Dedifferentiated amniotic fluid mesenchymal stem cell (primary cell): ENCODE measurements at regions not wholly inside any gene's neighbourhood (a gene's known extent, or its start where the extent isn't known, plus 50 kb on each side); places are given as distances from the start of the nearest gene placed in this dataset.

ENCODE experiments used
- DNase-seq: peaks from one replicate; pipeline ENCODE4 v3.0.0-alpha.2; 2016; ENCODE audit errors: extremely low spot score

DNA sequence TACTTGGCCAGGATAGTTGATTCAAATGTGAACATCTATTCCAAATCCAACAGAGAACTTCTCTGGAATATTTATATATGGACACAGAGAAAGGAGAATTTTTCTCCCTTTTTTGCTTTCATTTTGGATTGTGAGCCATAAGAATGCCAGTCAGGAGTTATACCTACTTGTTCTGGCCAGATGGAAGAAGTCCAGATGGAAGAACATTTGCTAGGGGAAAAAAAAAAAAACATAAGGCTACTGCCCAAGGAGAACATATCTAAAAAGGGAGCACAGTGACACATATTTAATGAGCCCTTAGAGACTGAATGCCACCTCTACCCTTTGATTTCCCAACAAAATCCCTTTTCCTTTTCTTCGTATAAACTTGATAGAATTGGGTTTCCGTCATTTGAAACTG lies 61.7 kb upstream of the PPP2R2B start:
- DNase-seq = no peak

DNA sequence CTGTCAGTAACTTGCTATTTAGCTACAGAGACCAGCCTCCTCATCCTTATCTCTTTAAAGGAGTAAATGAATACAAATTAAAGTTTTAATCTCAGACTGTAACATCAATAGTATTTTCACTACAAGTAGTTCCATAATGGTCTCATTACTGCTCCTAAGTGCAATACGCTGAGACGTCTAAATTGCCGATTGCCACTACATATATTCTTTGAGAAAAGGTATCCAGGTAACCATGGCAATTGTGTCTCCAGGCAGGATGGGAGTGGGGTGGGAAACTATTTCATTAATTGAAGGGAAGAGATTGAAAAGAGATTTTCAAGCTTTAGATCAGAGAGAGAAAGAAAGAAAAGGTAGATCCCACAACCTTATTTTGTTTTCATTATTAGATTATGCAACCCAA lies 65.5 kb upstream of the PPP2R2B start:
- DNase-seq = no peak

GRCh38 chr5:146944764-146945616 lies 66.4 kb upstream of the PPP2R2B start:
- DNase-seq = no peak

DNA sequence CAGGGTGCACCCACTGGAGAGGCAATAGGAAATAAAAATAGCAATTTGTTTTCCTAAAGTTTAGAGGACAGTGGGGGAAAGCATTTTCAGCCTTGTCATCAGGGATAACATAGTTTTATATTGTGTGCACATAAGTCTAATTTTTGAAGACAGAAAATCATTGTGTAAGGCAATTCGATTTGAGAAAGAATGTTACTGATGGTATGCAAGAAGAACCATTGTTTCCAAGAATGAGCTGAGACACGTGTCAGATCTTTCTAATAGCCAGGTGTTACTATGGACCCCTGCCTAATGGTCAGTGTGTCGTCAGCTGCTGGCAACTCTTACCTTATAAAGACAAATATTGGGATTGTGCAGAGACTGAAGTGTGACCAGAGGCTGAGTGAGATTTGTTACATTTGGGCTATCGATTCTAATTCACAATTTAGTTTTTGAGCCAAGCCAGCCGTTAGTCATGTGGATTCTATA lies 67.1 kb upstream of the PPP2R2B start:
- DNase-seq = no peak

DNA sequence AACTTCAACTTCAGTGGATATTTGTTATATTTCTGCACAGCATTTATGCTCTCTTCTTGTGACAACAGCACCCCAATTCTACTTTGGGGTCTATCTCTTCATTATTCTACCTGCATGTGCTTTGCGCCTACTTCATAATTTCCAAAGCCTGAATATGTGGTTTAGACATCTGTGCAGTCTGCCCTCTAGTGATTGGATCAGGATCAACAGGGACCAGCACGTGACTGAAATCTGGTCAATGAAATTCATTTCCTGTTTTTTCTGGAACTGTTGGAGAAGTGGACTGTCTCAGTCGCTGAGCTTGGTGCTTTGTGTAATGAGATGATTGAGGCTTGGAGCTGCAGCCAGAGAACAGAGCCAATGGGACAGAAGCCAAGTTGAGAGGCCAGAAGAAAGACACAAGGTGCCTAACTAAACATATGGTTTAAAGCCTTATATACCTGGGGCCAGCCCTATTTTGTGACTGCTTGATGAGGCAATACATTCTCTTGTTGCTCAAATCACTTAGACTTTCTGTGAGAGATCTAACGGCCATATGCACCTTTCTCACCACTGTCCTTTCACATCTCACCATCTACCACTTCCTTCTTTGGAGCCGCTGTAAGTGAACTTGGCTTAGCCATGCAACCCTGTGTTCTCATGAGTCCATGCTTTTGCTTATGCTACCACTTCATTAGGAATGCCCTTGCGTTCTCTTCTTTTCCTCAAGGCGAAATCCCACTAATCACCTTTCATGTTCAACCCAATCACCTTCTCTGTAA lies 68.8 kb upstream of the PPP2R2B start:
- DNase-seq = no peak

DNA sequence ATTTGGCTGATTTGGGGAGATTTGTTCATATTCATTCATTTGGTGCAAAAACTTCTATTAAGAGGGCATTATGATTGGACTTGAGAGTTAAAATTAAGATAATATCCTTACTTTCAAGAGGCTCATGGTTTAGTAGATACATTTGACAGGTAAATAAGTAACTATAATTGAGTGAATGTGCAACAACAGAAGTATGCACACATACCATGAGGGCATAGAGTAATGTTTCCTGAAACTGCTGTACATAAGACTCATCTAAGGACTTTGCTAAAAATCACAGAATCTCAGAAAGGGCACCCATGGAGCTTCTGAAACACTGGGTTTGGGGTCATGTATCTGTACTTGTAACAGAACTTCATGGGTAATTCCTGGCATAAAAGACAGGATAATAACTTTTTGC lies 70.1 kb upstream of the PPP2R2B start:
- no peak for DNase-seq

DNA sequence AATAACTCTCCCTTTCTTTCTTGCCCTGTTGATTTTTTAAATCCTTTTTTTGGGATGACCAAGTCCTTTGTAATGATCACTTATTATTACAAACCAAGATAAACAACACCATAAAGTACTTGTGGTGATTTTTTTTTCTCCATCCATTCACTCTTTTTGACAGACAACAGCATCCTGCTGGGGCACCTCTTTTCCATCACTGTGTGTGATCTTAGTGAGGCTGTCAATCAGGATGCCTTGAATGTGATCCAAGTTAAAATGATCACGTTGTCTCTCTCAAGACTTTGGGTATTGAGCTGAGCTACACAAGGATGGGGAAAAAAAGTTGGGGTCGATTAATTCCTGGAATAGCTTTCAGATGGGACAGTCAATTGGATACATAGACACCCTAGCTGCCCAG lies 73.6 kb upstream of the PPP2R2B start:
- no peak for DNase-seq

GRCh38 chr5:146956217-146956616 lies 77.7 kb upstream of the PPP2R2B start:
- DNase-seq = no peak

DNA sequence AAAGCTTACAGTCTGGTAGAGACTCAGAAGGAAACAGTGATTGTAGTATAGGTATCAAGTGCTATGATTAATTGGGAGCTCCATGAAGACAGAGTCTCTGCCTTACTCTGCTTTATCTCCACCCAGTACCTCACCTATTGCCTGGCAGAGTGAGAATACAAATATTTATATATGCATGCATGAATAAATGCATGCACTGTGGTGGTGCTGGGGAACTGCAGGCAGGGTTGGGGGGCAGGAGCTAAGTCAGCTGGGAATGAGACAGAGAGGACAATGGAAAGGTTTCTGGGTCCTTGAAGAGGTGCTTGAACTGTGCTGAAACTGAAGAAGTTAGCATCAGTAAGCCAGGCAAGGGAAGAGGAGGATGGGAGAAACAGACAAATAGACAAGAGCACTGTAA lies 80.8 kb upstream of the PPP2R2B start:
- DNase-seq = no peak

GRCh38 chr5:146962801-146963355 lies 84.3 kb upstream of the PPP2R2B start:
- DNase-seq = peak; percentile 26

DNA sequence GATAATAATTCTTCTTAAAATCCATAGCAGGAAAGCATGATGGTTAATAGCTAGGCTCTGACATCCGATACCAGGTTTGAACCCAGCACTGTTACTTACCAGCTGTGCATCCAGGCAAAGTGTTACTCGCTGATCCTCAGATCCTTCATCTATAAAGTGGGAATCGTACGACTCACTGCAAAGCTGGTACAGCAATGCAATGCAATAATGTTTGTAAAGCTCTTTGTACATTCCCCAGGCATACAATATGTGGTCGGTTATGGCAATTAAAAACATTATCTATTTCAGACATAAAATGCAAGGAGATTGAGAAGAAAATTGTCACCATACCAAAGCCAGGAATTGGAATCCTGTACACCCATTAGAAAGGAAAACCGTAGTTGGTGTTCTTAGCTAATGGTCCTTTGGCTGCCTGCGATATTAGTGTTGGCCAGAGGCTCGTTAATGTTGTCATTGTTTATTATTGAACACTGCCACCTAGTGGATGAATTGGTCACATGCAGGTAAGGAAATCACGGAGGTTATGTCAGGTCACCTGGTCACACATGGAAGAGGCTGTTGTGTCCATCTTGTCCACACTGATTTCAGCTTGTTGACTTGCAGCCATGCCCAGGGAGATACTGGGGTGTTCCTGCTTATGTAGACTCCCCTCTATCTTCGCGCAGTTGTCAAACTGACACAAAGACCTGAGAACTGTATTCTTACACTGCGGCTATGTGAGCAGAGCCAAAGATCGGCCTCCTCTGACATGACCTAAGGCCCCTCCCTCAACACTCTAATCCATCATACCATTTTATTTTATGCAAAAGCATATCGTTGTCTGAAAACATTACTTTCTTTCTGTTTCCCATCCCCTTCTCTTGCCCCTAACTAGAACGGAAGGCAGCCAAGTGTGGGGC lies 87.5 kb upstream of the PPP2R2B start:
- peak; percentile 83 for DNase-seq

- DNase-seq = no peak
These were observed 89.1 kb upstream of the PPP2R2B start for GRCh38 chr5:146967646-146968045.

- DNase-seq = no peak
These were observed 92.8 kb upstream of the PPP2R2B start for GRCh38 chr5:146971401-146971800.

GRCh38 chr5:146986469-146986868 lies 107.9 kb upstream of the PPP2R2B start:
- no peak for DNase-seq

DNA sequence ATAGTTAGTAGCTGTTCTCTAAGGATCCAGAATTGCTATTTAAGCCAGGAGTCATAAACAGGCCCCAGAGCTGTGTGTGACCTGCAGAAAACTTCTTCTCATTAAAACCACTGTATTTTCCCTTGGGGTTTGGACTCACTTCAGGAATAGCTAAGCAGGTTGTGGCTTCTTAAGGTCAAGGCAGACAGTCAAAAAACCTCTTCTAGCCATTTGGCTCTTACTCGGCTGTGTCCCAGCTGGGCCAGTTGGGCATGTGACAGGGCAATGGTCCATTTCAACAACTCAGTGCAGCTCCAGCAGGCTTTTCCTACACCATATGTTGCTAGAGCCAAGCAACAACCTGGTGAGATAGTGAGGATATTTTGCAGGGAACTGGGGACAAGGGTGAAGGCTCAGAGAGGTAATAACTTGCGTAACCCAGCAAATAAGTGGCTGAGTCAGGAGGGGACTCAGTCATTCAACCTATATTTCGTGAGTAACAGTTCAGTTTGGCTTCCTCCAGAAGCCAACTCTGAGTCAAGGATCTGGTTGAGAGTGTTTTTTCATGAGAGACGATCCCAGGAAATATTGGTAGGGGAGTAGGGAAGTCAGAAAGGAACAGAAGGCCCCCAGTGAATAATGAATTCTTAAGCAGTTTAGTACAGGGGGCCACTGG lies 115.4 kb upstream of the PPP2R2B start:
- DNase-seq = no peak

- no peak for DNase-seq
These were observed 117.3 kb upstream of the PPP2R2B start for GRCh38 chr5:146995878-146996277.

GRCh38 chr5:147015405-147015804 lies 136.8 kb upstream of the PPP2R2B start:
- no peak for DNase-seq

DNA sequence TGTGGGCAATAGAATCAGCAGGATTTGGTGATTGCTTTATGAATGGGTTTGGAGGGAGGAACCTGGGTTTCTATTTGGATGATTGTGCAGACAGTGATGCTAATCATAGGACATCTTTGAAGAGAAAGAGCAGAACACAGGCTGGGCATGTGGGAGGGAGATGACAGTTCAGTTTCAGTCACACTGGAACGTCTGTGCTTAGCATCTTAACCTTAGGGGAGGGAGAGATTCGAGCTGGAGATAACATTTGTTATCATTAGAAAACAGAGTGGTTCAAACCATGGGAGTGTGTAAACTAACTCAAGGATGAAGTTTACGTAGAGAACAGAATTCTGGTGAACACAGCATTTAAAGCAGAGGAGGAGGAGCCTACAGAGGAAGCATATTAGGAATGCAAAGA lies 138.6 kb upstream of the PPP2R2B start:
- no peak for DNase-seq

DNA sequence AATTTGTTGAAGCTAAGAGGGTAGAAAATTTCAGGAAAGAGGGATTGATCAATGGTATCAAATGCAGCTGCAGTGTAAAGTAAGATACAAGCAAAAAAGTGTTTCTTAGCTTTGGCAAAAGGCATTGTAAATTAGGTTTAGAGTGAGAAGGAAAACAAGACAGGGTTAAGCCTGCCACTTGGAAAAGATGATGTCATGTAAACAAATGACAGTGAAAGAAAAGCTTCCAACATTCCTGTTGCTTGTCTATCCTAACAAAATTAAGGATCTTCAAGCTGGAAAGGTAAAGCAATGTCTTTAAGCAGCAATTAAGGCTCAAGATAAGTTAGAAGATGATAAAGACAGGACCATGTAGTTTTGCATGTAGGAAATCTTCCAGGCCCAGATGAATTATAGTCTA lies 139.1 kb upstream of the PPP2R2B start:
- no peak for DNase-seq

DNA sequence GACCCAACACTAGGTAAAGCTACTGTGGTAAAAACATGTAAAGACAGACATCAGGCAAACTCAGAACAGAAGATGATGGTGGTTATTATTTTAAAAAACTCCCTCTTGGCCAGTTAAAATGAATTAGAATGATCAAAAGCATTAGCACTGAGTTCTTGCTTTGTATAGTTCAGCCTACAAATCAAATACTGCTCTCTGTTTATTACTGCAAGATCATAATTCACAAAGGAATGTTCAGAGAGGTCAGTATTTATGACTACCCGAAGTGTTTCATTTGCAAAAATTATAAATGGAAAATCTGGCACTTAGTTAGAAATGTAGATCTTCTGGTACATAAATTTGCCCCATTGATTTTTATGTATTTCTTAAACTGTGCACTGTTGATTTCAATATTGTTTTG lies 140.3 kb upstream of the PPP2R2B start:
- no peak for DNase-seq

DNA sequence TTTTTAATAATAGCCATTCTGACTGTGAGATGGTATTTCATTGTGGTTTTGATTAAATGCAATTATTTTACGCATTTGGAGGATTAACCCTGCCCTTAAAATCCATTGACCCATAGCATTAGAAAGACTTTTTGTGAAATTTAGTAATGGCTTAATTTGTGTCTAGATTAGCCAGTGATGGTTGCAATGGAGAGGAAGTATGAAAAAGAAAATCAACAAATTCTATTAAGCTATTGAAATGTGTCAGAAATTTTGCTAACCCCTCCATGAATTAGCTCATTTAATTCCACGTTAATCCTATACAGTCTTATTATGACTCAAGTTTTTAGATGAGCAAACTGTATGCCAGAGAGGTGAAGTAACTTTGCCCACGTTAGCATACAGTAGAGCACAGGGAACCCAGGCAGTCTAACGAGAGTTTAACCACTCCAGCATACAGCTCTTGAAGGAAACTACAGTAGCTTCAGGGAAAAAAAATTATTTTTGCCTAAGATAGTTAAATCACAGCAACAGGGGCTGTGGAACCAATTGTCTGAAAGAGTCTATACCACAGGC lies 158.2 kb upstream of the PPP2R2B start:
- no peak for DNase-seq
